ENCODE measurements at regions not wholly inside any gene's neighbourhood (a gene's known extent, or its start where the extent isn't known, plus 50 kb on each side); places are given as distances from the start of the nearest gene placed in this dataset.
A peak's percentile ranks its signal among the peaks of the same experiment; 100 is the strongest.

DNA sequence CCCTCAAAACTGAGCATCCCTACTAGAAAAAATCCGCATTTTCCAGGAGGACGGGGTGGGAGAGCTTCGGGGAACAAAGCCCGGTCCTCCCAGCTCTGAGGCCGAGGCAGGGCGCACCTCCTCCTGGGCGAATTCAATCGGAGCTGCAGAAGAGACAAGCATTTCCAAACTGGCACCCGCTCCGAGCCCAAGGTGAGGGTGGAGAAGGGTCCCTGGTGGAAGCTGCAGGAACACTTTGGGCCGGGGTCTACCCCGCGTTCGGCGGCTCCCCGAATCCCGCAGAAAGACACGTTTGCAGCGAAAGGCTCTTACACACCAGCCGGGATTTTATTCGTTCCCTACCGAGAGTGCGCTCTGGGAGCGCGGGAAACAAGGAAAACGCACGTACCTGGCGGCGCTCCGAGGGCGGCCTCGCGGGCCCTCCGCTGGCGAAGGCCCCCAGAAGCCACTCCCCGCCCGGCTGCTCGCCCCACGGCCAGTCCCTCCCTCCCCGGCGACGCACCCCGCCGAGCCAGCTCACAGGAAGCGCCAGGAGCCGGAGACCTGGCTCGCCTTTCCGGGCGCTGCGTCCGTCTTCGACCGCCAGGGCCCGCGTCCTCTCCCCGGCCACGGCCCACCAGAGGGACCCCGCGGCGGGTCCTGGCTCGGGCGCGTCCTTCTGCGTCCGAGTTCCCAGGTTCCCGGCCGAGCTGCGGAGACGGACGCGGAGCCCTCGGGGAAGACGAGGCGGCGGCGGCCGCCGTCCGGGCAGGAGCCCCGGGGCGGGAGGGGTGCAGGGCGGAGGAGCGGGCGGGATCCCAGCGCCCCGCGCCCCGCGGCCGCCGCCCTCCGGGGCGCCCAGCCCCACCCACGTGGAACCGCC, 49.8 kb upstream of the BAHCC1 start:
- peak; percentile 70 for ATAC-seq
